NCI-H2107 (cell line): ENCODE measurements at regions not wholly inside any gene's neighbourhood (a gene's known extent, or its start where the extent isn't known, plus 50 kb on each side); places are given as distances from the start of the nearest gene placed in this dataset.
A peak's percentile ranks its signal among the peaks of the same experiment; 100 is the strongest.
"Not testable (repeated sequence)": the region's sequence is repeated elsewhere in the genome, so short reads cannot be mapped to it uniquely, and the experiment has no call there.

Experiments used
- DNase-seq: peaks from one replicate; lab custom pipeline; 2025; lab: John Stamatoyannopoulos, UW

DNA sequence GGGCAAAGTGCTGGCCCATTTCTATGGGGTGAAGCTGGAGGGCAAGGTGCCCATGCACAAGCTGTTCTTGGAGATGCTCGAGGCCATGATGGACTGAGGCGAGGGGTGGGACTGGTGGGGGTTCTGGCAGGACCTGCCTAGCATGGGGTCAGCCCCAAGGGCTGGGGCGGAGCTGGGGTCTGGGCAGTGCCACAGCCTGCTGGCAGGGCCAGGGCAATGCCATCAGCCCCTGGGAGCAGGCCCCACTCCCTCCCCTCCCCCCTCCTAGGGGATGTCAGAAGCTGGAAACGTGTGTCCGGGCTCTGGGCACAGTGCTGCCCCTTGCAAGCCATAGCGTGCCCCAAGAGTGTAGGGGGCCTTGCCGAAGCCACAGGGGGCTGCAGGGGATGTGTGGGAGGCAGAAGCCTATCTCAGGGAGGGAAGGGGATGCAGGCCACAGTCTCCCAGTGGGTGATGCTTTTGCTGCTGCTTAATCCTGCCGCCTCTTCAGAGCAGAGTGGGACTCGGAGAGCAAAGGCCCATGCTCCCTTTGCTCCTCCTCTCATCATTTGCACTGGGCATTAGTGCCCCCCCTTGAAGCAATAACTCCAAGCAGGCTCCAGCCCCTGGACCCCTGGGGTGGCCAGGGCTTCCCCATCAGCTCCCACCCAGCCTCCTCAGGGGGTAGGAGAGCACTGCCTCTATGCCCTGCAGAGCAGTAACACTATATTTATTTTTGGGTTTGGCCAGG, 85.2 kb downstream of the MRPL57 start:
- not testable (repeated sequence) for DNase-seq

GRCh38 chr13:21263909-21264308, 87.5 kb downstream of the MRPL57 start:
- not testable (repeated sequence) for DNase-seq

GRCh38 chr13:21268485-21268884, 92.0 kb downstream of the MRPL57 start:
- not testable (repeated sequence) for DNase-seq

DNA sequence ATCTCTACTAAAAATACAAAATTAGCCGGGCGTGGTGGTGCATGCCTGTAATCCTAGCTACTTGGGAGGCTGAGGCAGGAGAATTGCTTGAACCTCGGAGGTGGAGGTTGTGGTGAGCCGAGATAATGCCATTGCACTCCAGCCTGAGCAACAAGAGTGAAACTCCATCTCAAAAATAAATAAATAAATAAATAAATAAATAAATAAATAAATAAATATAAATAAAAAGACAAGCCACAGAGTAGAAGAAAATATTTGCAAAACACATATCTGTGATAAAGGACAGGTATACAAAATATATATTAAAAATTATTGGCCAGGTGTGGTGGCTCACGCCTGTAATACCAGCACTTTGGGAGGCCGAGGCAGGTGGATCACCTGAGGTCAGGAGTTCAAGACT, 96.0 kb downstream of the MRPL57 start:
- DNase-seq: not testable (repeated sequence)

- DNase-seq: not testable (repeated sequence)
Observed at GRCh38 chr13:21274457-21274856, 98.0 kb downstream of the MRPL57 start.

DNA sequence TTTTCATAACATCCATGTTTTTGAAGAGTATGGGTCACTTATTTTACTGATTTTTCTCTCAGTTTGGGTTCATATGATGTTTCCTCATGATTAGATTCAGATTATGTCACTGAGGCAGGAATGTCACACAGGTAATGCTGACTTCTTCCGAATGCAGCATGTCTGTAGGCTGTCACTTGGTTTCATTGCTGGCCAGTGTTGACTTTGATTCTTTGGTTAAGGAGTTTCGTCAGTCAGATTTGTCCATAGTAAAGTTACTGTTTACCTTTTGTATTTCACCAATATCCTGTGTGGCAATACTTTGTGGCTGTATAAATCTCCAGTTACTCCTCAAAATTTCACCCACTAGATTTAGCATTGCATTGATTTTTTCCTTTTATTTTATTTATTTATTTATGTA, 105.6 kb downstream of the MRPL57 start:
- no peak for DNase-seq

GRCh38 chr13:21287331-21287907, 111.0 kb downstream of the MRPL57 start:
- DNase-seq: no peak

DNA sequence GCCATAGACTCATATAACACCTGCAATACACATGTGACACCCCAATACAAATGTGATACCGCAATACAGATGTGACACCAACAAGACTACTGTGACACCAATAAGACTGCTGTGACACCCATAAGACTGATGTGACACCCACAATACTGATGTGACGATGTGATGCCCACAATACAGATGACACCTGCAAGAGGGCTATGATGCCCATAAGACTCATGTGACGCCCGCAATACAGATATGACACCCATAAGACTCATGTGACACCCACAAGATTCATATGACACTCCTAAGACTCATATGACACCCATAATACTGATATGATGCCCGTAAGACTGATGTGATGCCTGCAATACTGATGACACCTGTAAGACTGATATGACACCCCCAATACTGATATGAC, 113.0 kb downstream of the MRPL57 start:
- DNase-seq: no peak

DNA sequence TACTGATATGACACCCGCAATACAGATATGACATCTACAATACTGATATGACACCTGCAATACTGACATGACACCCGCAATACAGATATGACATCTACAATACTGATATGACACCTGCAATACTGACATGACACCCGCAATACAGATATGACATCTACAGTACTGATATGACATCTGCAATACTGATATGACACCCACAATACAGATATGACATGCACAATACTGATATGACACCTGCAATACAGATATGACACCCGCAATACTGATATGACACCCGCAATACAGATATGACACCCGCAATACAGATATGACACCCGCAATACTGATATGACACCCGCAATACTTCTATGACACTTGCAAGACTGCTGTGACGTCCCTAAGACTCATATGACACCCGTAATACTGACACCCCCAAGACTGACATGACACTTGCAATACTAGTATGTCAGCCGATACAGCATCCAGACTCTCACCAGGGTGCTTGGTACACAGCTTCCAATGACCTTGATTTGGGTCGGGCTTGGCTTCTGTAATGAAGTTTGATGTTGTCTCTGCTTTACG, 114.1 kb downstream of the MRPL57 start:
- not testable (repeated sequence) for DNase-seq

DNA sequence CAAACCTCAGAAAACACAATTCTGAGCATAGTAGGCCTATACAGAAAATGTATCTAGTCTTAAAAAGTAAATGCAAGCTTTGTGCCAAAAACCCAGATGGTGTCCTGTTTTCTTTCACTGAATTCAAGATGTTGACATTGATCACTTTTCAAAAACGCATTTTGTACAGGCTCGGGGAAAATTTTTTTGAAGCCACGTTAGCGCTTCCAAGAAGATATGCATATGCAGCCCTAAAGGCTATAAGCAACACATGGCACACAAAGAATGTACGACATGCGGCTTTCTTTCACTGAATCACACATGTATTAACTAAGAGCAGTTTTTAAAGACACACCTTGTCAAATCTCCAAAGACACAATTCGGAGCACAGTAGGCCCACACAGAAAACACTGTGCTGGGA, 115.4 kb downstream of the MRPL57 start:
- no peak for DNase-seq

GRCh38 chr13:21296991-21297390, 120.5 kb downstream of the MRPL57 start:
- peak; percentile 4 for DNase-seq

DNA sequence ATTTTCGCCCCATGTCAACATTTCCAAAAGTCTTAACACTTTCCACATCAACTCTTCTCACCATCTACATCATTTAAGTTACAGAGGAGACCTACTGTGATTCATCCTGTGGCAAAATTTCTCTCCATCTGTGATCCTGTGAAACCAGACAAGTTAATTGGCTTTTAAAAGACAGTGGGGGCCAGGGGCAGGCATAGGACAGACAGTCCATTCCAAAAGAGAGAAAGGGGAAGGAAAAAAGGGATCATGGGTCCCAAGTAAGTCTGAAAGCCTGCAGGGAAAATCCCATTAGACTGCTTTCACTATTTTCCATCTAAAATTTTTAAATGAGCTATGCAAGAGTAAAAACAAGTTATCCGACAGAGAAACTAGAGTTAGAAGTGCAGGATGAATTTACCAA, 121.0 kb downstream of the MRPL57 start:
- no peak for DNase-seq

DNA sequence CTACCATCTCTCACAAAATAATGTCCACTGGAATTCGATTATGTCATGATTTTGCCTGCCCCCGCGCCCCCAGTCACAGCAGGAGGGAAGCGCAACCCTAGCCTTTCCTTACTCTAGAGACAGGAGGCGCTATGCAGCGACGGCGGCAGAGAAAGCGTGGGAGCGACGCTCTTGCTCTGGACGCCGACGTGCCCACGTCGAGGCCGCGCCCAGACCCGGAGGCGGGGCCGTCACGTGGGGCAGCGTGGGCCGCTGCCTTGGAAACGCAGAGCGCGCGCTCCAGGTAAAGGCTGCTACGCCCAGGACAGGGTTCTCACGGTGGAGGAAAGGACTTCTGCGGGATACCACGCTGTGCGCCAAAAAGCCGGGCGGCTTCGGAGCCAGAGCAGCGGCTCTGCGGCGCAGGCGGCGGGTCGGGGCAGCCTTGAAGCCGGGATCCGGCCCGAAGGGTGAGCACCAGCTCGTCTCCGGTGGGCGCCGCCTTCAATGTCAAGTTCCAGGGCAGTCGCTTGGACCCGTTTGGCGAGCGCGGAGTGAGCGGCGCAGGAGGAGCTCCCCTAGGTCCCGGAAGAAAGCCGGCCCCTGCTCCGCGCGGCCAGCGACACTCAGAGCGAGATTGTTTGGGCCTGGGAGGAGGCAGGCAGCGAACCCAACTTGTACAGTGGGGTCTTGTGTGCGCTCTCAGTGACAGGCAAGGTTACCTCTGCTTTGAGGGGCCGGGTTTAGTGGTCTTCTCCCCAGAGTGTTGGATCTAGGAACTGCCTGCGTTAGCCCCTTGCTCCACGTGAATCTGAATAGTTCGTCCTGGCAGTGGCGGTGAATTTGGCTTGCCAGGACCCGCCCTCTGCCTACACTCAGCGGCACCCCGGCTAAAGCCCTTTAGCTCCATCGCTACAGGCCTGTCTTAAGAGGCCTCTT, 121.7 kb downstream of the MRPL57 start:
- DNase-seq: peak; percentile 80

DNA sequence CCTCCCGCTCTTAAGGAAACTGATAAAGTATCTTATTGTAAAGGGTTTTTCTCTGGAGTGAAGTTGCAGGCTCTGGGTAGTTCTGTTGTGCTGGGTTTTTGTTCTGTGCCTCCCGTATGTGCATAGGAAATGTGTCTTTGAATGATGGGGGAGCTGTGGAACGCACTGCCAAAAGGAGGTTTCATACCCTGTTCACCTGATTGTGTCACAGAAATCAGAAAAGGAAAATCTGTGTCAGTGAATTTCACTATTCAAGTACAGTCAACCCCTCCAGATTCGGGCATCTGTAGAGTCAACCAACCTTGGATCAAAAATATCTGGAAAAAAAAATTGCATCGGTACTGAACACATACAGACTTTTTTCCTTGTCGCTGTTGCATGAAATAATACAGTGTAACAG, 127.8 kb downstream of the MRPL57 start:
- DNase-seq: no peak

DNA sequence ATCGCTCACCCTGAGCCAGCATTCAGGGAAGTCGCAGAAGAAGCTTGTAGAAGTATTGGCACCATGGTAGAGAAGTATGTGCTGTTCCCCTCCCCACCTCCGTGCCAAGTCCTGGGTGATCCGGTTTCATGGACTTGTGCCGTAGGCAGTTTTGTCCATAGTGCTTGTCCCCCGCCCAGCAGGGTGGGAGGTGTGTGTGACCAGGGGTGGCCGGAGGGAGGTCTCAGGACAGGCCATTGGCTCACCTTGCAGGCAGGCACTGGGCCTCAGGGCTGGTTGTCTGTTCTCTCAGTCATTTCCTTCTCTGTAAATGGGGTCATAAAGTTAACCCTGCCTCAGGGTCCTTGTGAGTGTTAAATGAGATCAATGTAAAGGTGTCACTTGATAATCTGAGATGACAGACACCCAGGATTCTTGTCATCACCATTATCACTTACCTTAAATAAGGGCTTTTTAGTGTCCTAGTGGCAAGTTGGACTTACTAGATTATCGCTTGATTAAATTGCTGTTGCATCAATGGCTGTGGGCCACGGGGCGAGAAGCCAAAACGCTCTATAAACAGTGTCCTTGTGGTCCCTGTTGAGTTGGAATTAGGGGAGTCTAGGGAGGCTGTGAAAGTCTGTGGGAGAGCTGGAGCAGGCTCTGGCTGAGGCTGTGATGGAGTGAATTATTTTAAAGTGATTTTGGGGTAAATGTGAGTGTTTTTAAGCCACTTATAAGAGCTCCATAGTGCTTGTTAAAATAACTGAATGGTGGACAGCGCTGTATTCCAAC, 130.0 kb downstream of the MRPL57 start:
- DNase-seq: not testable (repeated sequence)

- DNase-seq: not testable (repeated sequence)
Observed at GRCh38 chr13:21307158-21307557, 130.7 kb downstream of the MRPL57 start.

DNA sequence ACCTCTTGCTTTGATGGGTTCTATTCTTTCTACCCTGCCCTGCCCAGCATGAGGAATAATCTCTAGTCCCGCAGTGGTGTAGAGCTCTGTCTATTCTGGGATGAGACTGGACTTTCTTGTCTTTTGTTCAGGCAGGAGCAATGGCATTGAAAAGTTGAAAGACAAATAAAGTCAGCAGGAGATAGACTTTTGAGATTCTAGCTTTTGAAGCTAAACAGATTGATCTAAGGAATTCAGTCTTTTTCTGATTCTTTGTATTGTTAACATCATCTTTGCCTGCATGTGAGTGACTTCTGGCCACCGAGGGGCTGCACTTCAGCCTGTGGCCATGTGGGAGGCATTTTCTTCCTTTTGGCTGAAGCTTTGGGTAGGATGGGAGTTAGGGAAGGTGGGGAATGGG, 132.4 kb downstream of the MRPL57 start:
- no peak for DNase-seq

GRCh38 chr13:21309542-21310172, 133.2 kb downstream of the MRPL57 start:
- DNase-seq: no peak

DNA sequence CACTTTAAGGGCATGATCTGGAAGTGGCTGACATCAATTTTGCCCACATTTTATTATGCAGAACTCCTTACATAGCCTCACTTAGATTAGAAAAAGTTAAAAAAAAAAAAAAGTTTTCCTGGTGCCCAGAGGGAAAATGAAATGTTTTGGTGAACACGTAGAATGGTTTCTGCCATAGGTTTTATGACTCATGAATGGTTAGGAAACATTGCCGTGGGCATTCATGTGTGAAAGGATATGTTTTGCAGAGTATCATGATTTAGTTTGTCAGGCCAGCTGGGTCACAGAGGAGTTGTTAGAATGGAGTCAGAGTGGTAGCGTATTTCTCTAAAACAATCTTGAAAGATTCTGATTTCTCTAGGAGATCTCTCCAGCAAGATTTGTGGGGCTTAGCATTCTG, 133.8 kb downstream of the MRPL57 start:
- DNase-seq: no peak

DNA sequence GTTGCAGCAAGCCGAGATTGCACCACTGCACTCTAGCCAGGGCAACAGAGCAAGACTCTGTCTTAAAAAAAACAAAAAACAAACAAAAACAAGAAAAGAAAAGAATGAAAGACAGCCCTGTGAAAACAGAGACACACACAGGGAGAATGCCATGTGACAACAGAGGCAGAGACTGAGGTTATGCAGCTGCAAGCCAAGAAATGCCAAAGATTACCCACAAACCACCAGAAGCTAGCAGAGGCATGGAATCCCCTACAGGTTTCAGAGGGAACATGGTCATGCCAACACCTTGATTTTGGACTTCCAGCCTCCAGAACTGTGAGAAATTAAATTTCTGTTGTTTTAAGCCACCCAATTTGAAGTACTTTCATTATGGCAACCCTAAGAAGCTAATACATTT, 138.5 kb downstream of the MRPL57 start:
- not testable (repeated sequence) for DNase-seq

DNA sequence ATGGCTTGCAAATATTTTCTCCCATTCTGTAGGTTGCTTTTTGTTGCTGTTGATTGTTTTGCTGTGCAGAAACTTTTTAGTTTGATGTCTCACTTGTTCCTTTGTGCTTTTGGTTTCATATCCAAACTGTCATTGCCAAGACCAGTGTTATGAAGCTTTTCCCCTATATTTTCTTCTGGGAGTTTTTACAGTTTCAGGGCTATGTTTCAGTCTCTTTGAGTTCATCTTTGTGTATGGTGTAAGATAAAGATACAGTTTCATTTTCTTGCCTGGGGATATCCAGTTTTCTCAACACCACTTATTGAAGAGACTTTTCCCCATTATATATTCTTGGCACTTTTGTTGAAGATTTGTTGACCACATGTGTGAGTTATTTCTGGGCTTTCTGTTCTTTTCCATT, 139.9 kb downstream of the MRPL57 start:
- DNase-seq: no peak
